Upper lobe of left lung (tissue), 6 donors: ENCODE measurements at regions not wholly inside any gene's neighbourhood (a gene's known extent, or its start where the extent isn't known, plus 50 kb on each side); places are given as distances from the start of the nearest gene placed in this dataset.

Experiments
- ATAC-seq, 2 donors: fragments of 200-7000 bp; cut with Tn5 transposase; one replicate each; pipeline ENCODE4 v1.9.1; 2022; ENCODE audit warnings: mild to moderate bottlenecking in 2 of 2, moderate library complexity in 2 of 2; ENCODE audit not compliant: low FRiP score in 2 of 2
- DNase-seq, 2 donors: peaks; one replicate each; pipeline ENCODE4 v3.0.0-alpha.2; 2019 to 2020
- H3K27ac ChIP-seq, 4 donors: fragments of 200-600 bp; sonication (generic); one replicate each; pipeline ENCODE4 v1.5.1; 2016 to 2019
- H3K27me3 ChIP-seq, 4 donors: fragments of 200-600 bp; sonication (generic); one replicate each; pipeline ENCODE4 v1.5.1; 2017 to 2019
- H3K36me3 ChIP-seq, 4 donors: fragments of 200-600 bp; sonication (generic); one replicate each; pipeline ENCODE4 v1.5.1; 2016 to 2019
- H3K4me1 ChIP-seq, 4 donors: fragments of 200-600 bp; sonication (generic); one replicate each; pipeline ENCODE4 v1.5.1; 2018 to 2019
- H3K4me3 ChIP-seq, 4 donors: fragments of 200-600 bp; sonication (generic); one replicate each; pipeline ENCODE4 v1.5.1; 2017 to 2019; ENCODE audit warnings: mild to moderate bottlenecking in 2 of 4, moderate library complexity in 1 of 4
- H3K9me3 ChIP-seq, 4 donors: fragments of 200-600 bp; sonication (generic); one replicate each; pipeline ENCODE4 v1.5.1; 2018 to 2019
- CTCF ChIP-seq, 6 experiments: fragments of 450-650 bp in 4 of 6; fragments of 200-600 bp in 2 of 6; sonication (generic) in 2 of 6; IDR thresholded peaks; one replicate each; pipeline ENCODE4 v1.5.1; 2016 to 2019; ENCODE audit warnings: antibody characterized with exemption in 6 of 6
- EP300 ChIP-seq, 4 donors: sonication (generic); formaldehyde crosslinking; IDR thresholded peaks; one replicate each; pipeline ENCODE4 v1.5.1; 2017; ENCODE audit warnings: antibody characterized with exemption in 4 of 4, control low read depth in 2 of 4
- POLR2A ChIP-seq, 4 donors: fragments of 450-650 bp; IDR thresholded peaks; one replicate each; pipeline ENCODE4 v1.5.1; 2016 to 2017; ENCODE audit warnings: antibody characterized with exemption in 4 of 4, mild to moderate bottlenecking in 2 of 4
- POLR2AphosphoS5 ChIP-seq, 2 donors: sonication (generic); formaldehyde crosslinking; IDR thresholded peaks; one replicate each; pipeline ENCODE4 v1.5.1; 2017; ENCODE audit warnings: antibody characterized with exemption in 2 of 2
- WGBS, 2 donors: methylation state at CpG; one replicate each; pipeline ENCODE4 v1.1.5; 2017 to 2018; 5-methylcytosine and 5-hydroxymethylcytosine counted together
- donor health status: DM: no; HTN: no; CAD: no; lungs with moderate emphysema.
- donor health status: DM: no; HTN: yes; CAD: no; lungs with severe emphysema.

GRCh38 chr6:121582262-121582661 lies 146.8 kb downstream of the GJA1 start:
- TF ChIP-seq POLR2A (IDR thresholded peaks at IDR 0.05), result no peak
- no peak for TF ChIP-seq EP300 (IDR thresholded peaks at IDR 0.05)
- TF ChIP-seq POLR2AphosphoS5 (IDR thresholded peaks at IDR 0.05), result no peak
- no peak for TF ChIP-seq CTCF (IDR thresholded peaks at IDR 0.05)
- ATAC-seq, result no peak
- H3K27ac ChIP-seq, result no peak overlapping the region

GRCh38 chr6:121584586-121585369 lies 149.3 kb downstream of the GJA1 start:
- ATAC-seq (no peak), DNase-seq (no peak)
- H3K27ac ChIP-seq, result peak overlapping the region in 1 of 4 donors; percentile 16
- H3K4me1 ChIP-seq, result peaks cover 0 to 2% (median 0%) of the 10 kb centered on the region in 4 donors
- no peaks in the 10 kb centered on the region for H3K9me3 ChIP-seq
- H3K4me3 ChIP-seq, result no peak overlapping the region
- TF ChIP-seq EP300 (IDR thresholded peaks at IDR 0.05), result peak in 3 of 4 donors; percentile 34 to 69 (median 61)
- TF ChIP-seq POLR2AphosphoS5 (IDR thresholded peaks at IDR 0.05), result peak in 1 of 2 donors; percentile 60
- no peak for TF ChIP-seq POLR2A (IDR thresholded peaks at IDR 0.05)
- TF ChIP-seq CTCF (IDR thresholded peaks at IDR 0.05), result no peak
- 64 to 68% methylated on average over 4 of the region's 4 CpGs for WGBS, 2 donors
- H3K36me3 ChIP-seq, result no peaks in the 10 kb centered on the region
- H3K27me3 ChIP-seq, result no peaks in the 10 kb centered on the region

More at GRCh38 chr6:121582262-121582661, 146.8 kb downstream of the GJA1 start:
- no peak for DNase-seq
- 88 to 99% methylated on average over 3 of the region's 3 CpGs for WGBS, 2 donors
- H3K36me3 ChIP-seq, result no peaks in the 10 kb centered on the region
- H3K27me3 ChIP-seq, result no peaks in the 10 kb centered on the region
- H3K9me3 ChIP-seq, result no peaks in the 10 kb centered on the region
- H3K4me3 ChIP-seq, result no peak overlapping the region
- H3K4me1 ChIP-seq, result peaks cover 0 to 2% (median 0%) of the 10 kb centered on the region in 4 donors

- TF ChIP-seq POLR2A (IDR thresholded peaks at IDR 0.05) (no peak), EP300 (IDR thresholded peaks at IDR 0.05) (no peak), POLR2AphosphoS5 (IDR thresholded peaks at IDR 0.05) (no peak), CTCF (IDR thresholded peaks at IDR 0.05) (no peak)
- no peak overlapping the region for H3K27ac ChIP-seq
- no peaks in the 10 kb centered on the region for H3K4me1 ChIP-seq
- DNase-seq (no peak), ATAC-seq (no peak)
- no peaks in the 10 kb centered on the region for H3K9me3 ChIP-seq
- WGBS, 2 donors, result 59 to 63% methylated on average over 2 of the region's 2 CpGs
- no peaks in the 10 kb centered on the region for H3K36me3 ChIP-seq
- H3K27me3 ChIP-seq, result no peaks in the 10 kb centered on the region
- no peak overlapping the region for H3K4me3 ChIP-seq
These were observed 155.0 kb downstream of the GJA1 start for GRCh38 chr6:121590438-121590837.

- H3K4me3 ChIP-seq, result no peak overlapping the region
- DNase-seq (no peak), ATAC-seq (no peak)
- 91 to 94% methylated on average over 4 of the region's 4 CpGs for WGBS, 2 donors
- H3K27me3 ChIP-seq, result no peaks in the 10 kb centered on the region
- H3K9me3 ChIP-seq, result no peaks in the 10 kb centered on the region
- no peaks in the 10 kb centered on the region for H3K4me1 ChIP-seq
- TF ChIP-seq EP300 (IDR thresholded peaks at IDR 0.05), result no peak
- no peak for TF ChIP-seq POLR2A (IDR thresholded peaks at IDR 0.05)
- TF ChIP-seq POLR2AphosphoS5 (IDR thresholded peaks at IDR 0.05), result no peak
- no peak for TF ChIP-seq CTCF (IDR thresholded peaks at IDR 0.05)
- no peak overlapping the region for H3K27ac ChIP-seq
- H3K36me3 ChIP-seq, result no peaks in the 10 kb centered on the region
These were observed 155.5 kb downstream of the GJA1 start for GRCh38 chr6:121590916-121591315.
